COR-L47 (cell line): ENCODE measurements at regions not wholly inside any gene's neighbourhood (a gene's known extent, or its start where the extent isn't known, plus 50 kb on each side); places are given as distances from the start of the nearest gene placed in this dataset.
"Not testable (repeated sequence)": the region's sequence is repeated elsewhere in the genome, so short reads cannot be mapped to it uniquely, and the experiment has no call there.

Experiments
- DNase-seq: peaks from one replicate; lab custom pipeline; 2025; lab: John Stamatoyannopoulos, UW

- not testable (repeated sequence) for DNase-seq
Observed at GRCh38 chr6:133789449-133789848, 99.5 kb upstream of the TCF21 start.

GRCh38 chr6:133790756-133791155, 98.2 kb upstream of the TCF21 start:
- not testable (repeated sequence) for DNase-seq

GRCh38 chr6:133795051-133795450, 93.9 kb upstream of the TCF21 start:
- DNase-seq = not testable (repeated sequence)

GRCh38 chr6:133796235-133796634, 92.7 kb upstream of the TCF21 start:
- no peak for DNase-seq

GRCh38 chr6:133799043-133799442, 89.9 kb upstream of the TCF21 start:
- no peak for DNase-seq

GRCh38 chr6:133802861-133803260, 86.1 kb upstream of the TCF21 start:
- DNase-seq = no peak

- no peak for DNase-seq
Observed at GRCh38 chr6:133804265-133804664, 84.6 kb upstream of the TCF21 start.

- no peak for DNase-seq
Observed at GRCh38 chr6:133805876-133806275, 83.0 kb upstream of the TCF21 start.

- no peak for DNase-seq
Observed at GRCh38 chr6:133806382-133807140, 82.4 kb upstream of the TCF21 start.

GRCh38 chr6:133807501-133807900, 81.4 kb upstream of the TCF21 start:
- DNase-seq = no peak

GRCh38 chr6:133809406-133809805, 79.5 kb upstream of the TCF21 start:
- DNase-seq = no peak

- no peak for DNase-seq
Observed at GRCh38 chr6:133811557-133811956, 77.4 kb upstream of the TCF21 start.

- DNase-seq = not testable (repeated sequence)
Observed at GRCh38 chr6:133812446-133812845, 76.5 kb upstream of the TCF21 start.

- no peak for DNase-seq
Observed at GRCh38 chr6:133814238-133814637, 74.7 kb upstream of the TCF21 start.

- no peak for DNase-seq
Observed at GRCh38 chr6:133814797-133815196, 74.1 kb upstream of the TCF21 start.

GRCh38 chr6:133815313-133815712, 73.6 kb upstream of the TCF21 start:
- no peak for DNase-seq

- no peak for DNase-seq
Observed at GRCh38 chr6:133816171-133816570, 72.7 kb upstream of the TCF21 start.

- DNase-seq = no peak
Observed at GRCh38 chr6:133817460-133818047, 71.4 kb upstream of the TCF21 start.

- DNase-seq = no peak
Observed at GRCh38 chr6:133818320-133818719, 70.6 kb upstream of the TCF21 start.

GRCh38 chr6:133820208-133820607, 68.7 kb upstream of the TCF21 start:
- peak; percentile 21 for DNase-seq

- DNase-seq = no peak
Observed at GRCh38 chr6:133827766-133828165, 61.1 kb upstream of the TCF21 start.

GRCh38 chr6:133833949-133834359, 55.0 kb upstream of the TCF21 start:
- DNase-seq = no peak

GRCh38 chr6:133834472-133835170, 54.3 kb upstream of the TCF21 start:
- no peak for DNase-seq
